Neural cell (in vitro differentiated cells): ENCODE measurements at regions not wholly inside any gene's neighbourhood (a gene's known extent, or its start where the extent isn't known, plus 50 kb on each side); places are given as distances from the start of the nearest gene placed in this dataset.

Source experiments
- H2AFZ ChIP-seq: fragments of 200-600, 300-800 bp; sonication (generic), shearing (Covaris generic); 2 replicates; pipeline ENCODE4 v1.6.0; 2014; ENCODE audit warnings: low read depth, mild to moderate bottlenecking, antibody characterized with exemption, low read length, moderate library complexity
- H3F3A ChIP-seq: fragments of 200-600 bp; shearing (Covaris generic); 2 replicates; pipeline ENCODE4 v1.6.1; 2016; ENCODE audit warnings: mild to moderate bottlenecking, moderate library complexity, mixed read lengths, antibody characterized with exemption, low read length; ENCODE audit not compliant: insufficient read depth, poor library complexity, severe bottlenecking
- H3K27ac ChIP-seq: fragments of 200-600, 300-800 bp; sonication (generic), shearing (Covaris generic); 2 replicates; pipeline ENCODE4 v1.5.1; 2014; ENCODE audit warnings: mild to moderate bottlenecking, low read length, moderate library complexity
- H3K27me3 ChIP-seq: fragments of 300-800, 200-600 bp; sonication (generic), shearing (Covaris generic); 2 replicates; pipeline ENCODE4 v1.6.0; 2014; ENCODE audit warnings: mild to moderate bottlenecking, low read depth, low read length, moderate library complexity; ENCODE audit not compliant: insufficient read depth
- H3K36me3 ChIP-seq: fragments of 300-800, 200-600 bp; sonication (generic), shearing (Covaris generic); 2 replicates; pipeline ENCODE4 v1.5.1; 2014; ENCODE audit warnings: mild to moderate bottlenecking, antibody characterized with exemption, low read length, moderate library complexity; ENCODE audit not compliant: insufficient read depth
- H3K4me2 ChIP-seq: fragments of 300-800, 200-600 bp; sonication (generic), shearing (Covaris generic); 2 replicates; pipeline ENCODE4 v1.6.0; 2014; ENCODE audit warnings: mild to moderate bottlenecking, low read length
- H3K4me3 ChIP-seq: fragments of 300-800, 200-600 bp; sonication (generic), shearing (Covaris generic); 2 replicates; pipeline ENCODE4 v1.5.1; 2014; ENCODE audit warnings: mild to moderate bottlenecking, low read length, moderate library complexity
- H3K79me2 ChIP-seq: fragments of 200-600 bp; shearing (Covaris generic); replicated peaks from 2 replicates; pipeline ENCODE4 v1.6.0; 2014; ENCODE audit warnings: mild to moderate bottlenecking, low read length, moderate library complexity; ENCODE audit not compliant: insufficient read depth
- H3K9ac ChIP-seq: fragments of 300-800, 200-600 bp; sonication (generic), shearing (Covaris generic); 2 replicates; pipeline ENCODE4 v1.6.1; 2016; ENCODE audit warnings: mild to moderate bottlenecking, low read length, mixed read lengths
- H3K9me2 ChIP-seq: fragments of 200-600 bp; shearing (Covaris generic); 2 replicates; pipeline ENCODE4 v1.6.1; 2016; ENCODE audit warnings: mild to moderate bottlenecking, low read length, mixed read lengths; ENCODE audit not compliant: insufficient read depth
- H3K9me3 ChIP-seq: fragments of 200-600, 300-800 bp; sonication (generic), shearing (Covaris generic); 2 replicates; pipeline ENCODE4 v1.6.1; 2016; ENCODE audit warnings: mild to moderate bottlenecking, mixed run types, low read length, moderate library complexity, mixed read lengths
- H4K20me1 ChIP-seq: fragments of 200-600 bp; shearing (Covaris generic); 2 replicates; pipeline ENCODE4 v1.6.1; 2016; ENCODE audit warnings: mild to moderate bottlenecking, mixed run types; ENCODE audit not compliant: insufficient read depth
- CTCF ChIP-seq: fragments of 450-650 bp; IDR thresholded peaks from 2 replicates; pipeline ENCODE4 v1.5.1; 2014; ENCODE audit warnings: antibody characterized with exemption, mild to moderate bottlenecking, moderate library complexity; ENCODE audit not compliant: poor library complexity, severe bottlenecking
- EP300 ChIP-seq: fragments of 450-650 bp; conservative IDR thresholded peaks from 2 replicates; pipeline ENCODE4 v1.6.1; 2014; ENCODE audit warnings: antibody characterized with exemption, mild to moderate bottlenecking, moderate library complexity; ENCODE audit not compliant: poor library complexity, severe bottlenecking
- EZH2 ChIP-seq: fragments of 200-600, 300-800 bp; shearing (Covaris generic), sonication (generic); IDR thresholded peaks from 2 replicates; pipeline ENCODE4 v1.6.1; 2014; ENCODE audit warnings: antibody characterized with exemption, low read length, borderline replicate concordance, mild to moderate bottlenecking; ENCODE audit not compliant: insufficient read depth, poor library complexity, severe bottlenecking
- MXI1 ChIP-seq: fragments of 450-650 bp; conservative IDR thresholded peaks from 2 replicates; pipeline ENCODE4 v1.6.1; 2014; ENCODE audit warnings: antibody characterized with exemption, mild to moderate bottlenecking; ENCODE audit not compliant: poor library complexity, severe bottlenecking
- POLR2AphosphoS5 ChIP-seq: IDR thresholded peaks from 2 replicates; pipeline ENCODE4 v1.6.1; 2012
- RAD21 ChIP-seq: fragments of 450-650 bp; conservative IDR thresholded peaks from 2 replicates; pipeline ENCODE4 v1.6.1; 2014; ENCODE audit warnings: antibody characterized with exemption, mild to moderate bottlenecking, moderate library complexity
- REST ChIP-seq: IDR thresholded peaks from 2 replicates; pipeline ENCODE4 v1.6.1; 2012; ENCODE audit warnings: borderline replicate concordance
- SMC3 ChIP-seq: fragments of 450-650 bp; conservative IDR thresholded peaks from 2 replicates; pipeline ENCODE4 v1.6.1; 2014; ENCODE audit warnings: antibody characterized with exemption, mild to moderate bottlenecking, moderate library complexity; ENCODE audit not compliant: poor library complexity
- TAF1 ChIP-seq: IDR thresholded peaks from 2 replicates; pipeline ENCODE4 v1.6.1; 2012; ENCODE audit warnings: low read depth

GRCh38 chr22:49367041-49367697 is 460.5 kb downstream of the BRD1 start:
- H3K36me3 ChIP-seq = no peaks in the 10 kb centered on the region
- TF ChIP-seq CTCF = no peak
- no peak overlapping the region for H2AFZ ChIP-seq
- no peak overlapping the region for H3K9ac ChIP-seq
- peaks cover 3% of the 10 kb centered on the region for H3K9me3 ChIP-seq
- no peaks in the 10 kb centered on the region for H3K9me2 ChIP-seq
- no peaks in the 10 kb centered on the region for H3K27me3 ChIP-seq
- no peak overlapping the region for H3K27ac ChIP-seq
- H4K20me1 ChIP-seq = no peaks in the 10 kb centered on the region
- H3K4me3 ChIP-seq = no peak overlapping the region
- H3F3A ChIP-seq = no peaks in the 10 kb centered on the region
- H3K79me2 ChIP-seq = no peaks in the 10 kb centered on the region
- no peak overlapping the region for H3K4me2 ChIP-seq

- TF ChIP-seq CTCF (no peak), EZH2 (no peak), TAF1 (no peak), REST (no peak), SMC3 (no peak), EP300 (no peak), MXI1 (no peak), RAD21 (no peak), POLR2AphosphoS5 (no peak)
- Histone ChIP-seq H3K27ac (no peak overlapping the region), H3K79me2 (no peaks in the 10 kb centered on the region), H3K9ac (no peak overlapping the region), H3F3A (no peaks in the 10 kb centered on the region), H3K4me2 (no peak overlapping the region), H3K9me3 (peaks cover 3% of the 10 kb centered on the region), H3K36me3 (no peaks in the 10 kb centered on the region), H3K27me3 (no peaks in the 10 kb centered on the region), H2AFZ (no peak overlapping the region), H3K9me2 (no peaks in the 10 kb centered on the region), H3K4me3 (no peak overlapping the region), H4K20me1 (no peaks in the 10 kb centered on the region)
These were observed 461.2 kb downstream of the BRD1 start for GRCh38 chr22:49366437-49366836.
